Heart left ventricle (tissue), 13 donors: ENCODE measurements at regions not wholly inside any gene's neighbourhood (a gene's known extent, or its start where the extent isn't known, plus 50 kb on each side); places are given as distances from the start of the nearest gene placed in this dataset.

Experiments
- CTCF ChIP-seq, 12 donors: fragments of 200-600 bp; sonication (generic) in 4 of 12; IDR thresholded peaks; one replicate each; pipeline versions ENCODE4 v1.5.0 to v1.8.0; 2018 to 2022; ENCODE audit warnings: antibody characterized with exemption in 12 of 12, mild to moderate bottlenecking in 5 of 12
- POLR2A ChIP-seq, 2 donors: fragments of 450-650 bp; IDR thresholded peaks; one replicate each; pipeline ENCODE4 v1.6.1; 2017; ENCODE audit warnings: antibody characterized with exemption in 2 of 2, mild to moderate bottlenecking in 2 of 2, moderate library complexity in 2 of 2
- donor health status: ischemic (EF 13 %, LVEDD 7.1; RV severe dilation, severe dysfunction).
- donor health status: DM: no; HTN: yes; CAD: no.
- donor health status: DM: no; HTN: no; CAD: no.
- donor health status: ischemic (EF 25% LVEDD 6.9; RV normal size, moderate dysfunction).
- donor health status: ischemic (EF 25% LVEDD 5.7; RV mildly dilated, moderate dysfunction).
- donor health status: ischemic (EF 35%, LVEDD 5.7; RV mildly dilated, moderate dysfunction).
- donor health status: nonischemic (EF 11% LVEDD 7.7; RV severe dilation, severe dysfunction).
- donor health status: DM: yes; HTN: yes; CAD: no.
- donor health status: PGD.
- donor health status: ischemic (EF 29% LVEDD 5.4; RV normal size, mild dysfunction).
- donor health status: nonischemic (EF 23%, LVEDD 6.1; RV moderate dilation, normal function).

- no peak for TF ChIP-seq CTCF (IDR thresholded peaks at IDR 0.05)
- no peak for TF ChIP-seq POLR2A (IDR thresholded peaks at IDR 0.05)
Measured at GRCh38 chr3:87101861-87102625, 111.1 kb upstream of the VGLL3 start.
